ENCODE measurements at regions not wholly inside any gene's neighbourhood (a gene's known extent, or its start where the extent isn't known, plus 50 kb on each side); places are given as distances from the start of the nearest gene placed in this dataset.

- Mint-ChIP-seq H3K27ac (no peak overlapping the region), H3K36me3 (no peaks in the 10 kb centered on the region), H3K9me3 (peaks cover 2% of the 10 kb centered on the region), H3K4me1 (no peaks in the 10 kb centered on the region), H3K4me3 (no peak overlapping the region)
- ATAC-seq (no peak), DNase-seq (ENCODE audit: low spot score in 2 of 2) (no peak)
Measured at GRCh38 chr18:61666876-61667590, 225.8 kb downstream of the RNF152 start.

GRCh38 chr18:61664419-61665084 lies 228.3 kb downstream of the RNF152 start:
- H3K9me3 Mint-ChIP-seq = peaks cover 2% of the 10 kb centered on the region
- H3K36me3 Mint-ChIP-seq = no peaks in the 10 kb centered on the region
- no peaks in the 10 kb centered on the region for H3K4me1 Mint-ChIP-seq
- no peak for DNase-seq (ENCODE audit: low spot score in 2 of 2)
- no peak for ATAC-seq
- no peak overlapping the region for H3K4me3 Mint-ChIP-seq
- no peak overlapping the region for H3K27ac Mint-ChIP-seq

GRCh38 chr18:61662726-61663125 lies 230.1 kb downstream of the RNF152 start:
- no peak overlapping the region for H3K4me3 Mint-ChIP-seq
- ATAC-seq (no peak), DNase-seq (ENCODE audit: low spot score in 2 of 2) (no peak)
- no peak overlapping the region for H3K27ac Mint-ChIP-seq
- H3K36me3 Mint-ChIP-seq = no peaks in the 10 kb centered on the region
- H3K4me1 Mint-ChIP-seq = no peaks in the 10 kb centered on the region
- H3K9me3 Mint-ChIP-seq = peaks cover 2% of the 10 kb centered on the region

- ATAC-seq (no peak), DNase-seq (ENCODE audit: low spot score in 2 of 2) (no peak)
- H3K4me3 Mint-ChIP-seq = no peak overlapping the region
- H3K27ac Mint-ChIP-seq = no peak overlapping the region
- no peaks in the 10 kb centered on the region for H3K36me3 Mint-ChIP-seq
- H3K9me3 Mint-ChIP-seq = peaks cover 2% of the 10 kb centered on the region
- no peaks in the 10 kb centered on the region for H3K4me1 Mint-ChIP-seq
Measured at GRCh38 chr18:61658431-61658830, 234.4 kb downstream of the RNF152 start.

- no peak for ATAC-seq
- H3K36me3 Mint-ChIP-seq = no peaks in the 10 kb centered on the region
- no peak overlapping the region for H3K4me3 Mint-ChIP-seq
- H3K27ac Mint-ChIP-seq = no peak overlapping the region
- DNase-seq (ENCODE audit: low spot score in 2 of 2) = no peak
- no peaks in the 10 kb centered on the region for H3K4me1 Mint-ChIP-seq
- H3K9me3 Mint-ChIP-seq = no peaks in the 10 kb centered on the region
Measured at GRCh38 chr18:61657066-61657732, 235.6 kb downstream of the RNF152 start.

GRCh38 chr18:61655630-61656029 lies 237.2 kb downstream of the RNF152 start:
- H3K27ac Mint-ChIP-seq = no peak overlapping the region
- ATAC-seq (no peak), DNase-seq (ENCODE audit: low spot score in 2 of 2) (no peak)
- no peak overlapping the region for H3K4me3 Mint-ChIP-seq
- H3K9me3 Mint-ChIP-seq = no peaks in the 10 kb centered on the region
- H3K36me3 Mint-ChIP-seq = no peaks in the 10 kb centered on the region
- no peaks in the 10 kb centered on the region for H3K4me1 Mint-ChIP-seq

- H3K27ac Mint-ChIP-seq = no peak overlapping the region
Measured at GRCh38 chr18:61653823-61654551, 238.8 kb downstream of the RNF152 start.

GRCh38 chr18:61651880-61652268 lies 240.9 kb downstream of the RNF152 start:
- no peak overlapping the region for H3K4me3 Mint-ChIP-seq
- H3K4me1 Mint-ChIP-seq = no peaks in the 10 kb centered on the region
- H3K36me3 Mint-ChIP-seq = no peaks in the 10 kb centered on the region
- no peaks in the 10 kb centered on the region for H3K9me3 Mint-ChIP-seq
- DNase-seq (ENCODE audit: low spot score in 2 of 2) (no peak), ATAC-seq (no peak)
- no peak overlapping the region for H3K27ac Mint-ChIP-seq

More at GRCh38 chr18:61653823-61654551, 238.8 kb downstream of the RNF152 start:
- no peak for DNase-seq (ENCODE audit: low spot score in 2 of 2)
- no peaks in the 10 kb centered on the region for H3K4me1 Mint-ChIP-seq
- no peak overlapping the region for H3K4me3 Mint-ChIP-seq
- H3K36me3 Mint-ChIP-seq = no peaks in the 10 kb centered on the region
- H3K9me3 Mint-ChIP-seq = no peaks in the 10 kb centered on the region
- no peak for ATAC-seq

GRCh38 chr18:61651145-61651879 lies 241.5 kb downstream of the RNF152 start:
- no peaks in the 10 kb centered on the region for H3K9me3 Mint-ChIP-seq
- ATAC-seq = no peak
- DNase-seq (ENCODE audit: low spot score in 2 of 2) = no peak
- no peak overlapping the region for H3K27ac Mint-ChIP-seq
- H3K4me3 Mint-ChIP-seq = no peak overlapping the region
- H3K4me1 Mint-ChIP-seq = no peaks in the 10 kb centered on the region
- H3K36me3 Mint-ChIP-seq = no peaks in the 10 kb centered on the region

- no peak for DNase-seq (ENCODE audit: low spot score in 2 of 2)
- Mint-ChIP-seq H3K4me3 (no peak overlapping the region), H3K9me3 (no peaks in the 10 kb centered on the region), H3K4me1 (no peaks in the 10 kb centered on the region), H3K36me3 (no peaks in the 10 kb centered on the region), H3K27ac (no peak overlapping the region)
- ATAC-seq = peak; percentile 48
Measured at GRCh38 chr18:61643884-61644647, 248.7 kb downstream of the RNF152 start.

GRCh38 chr18:61639886-61640285 lies 252.9 kb downstream of the RNF152 start:
- no peaks in the 10 kb centered on the region for H3K36me3 Mint-ChIP-seq
- no peaks in the 10 kb centered on the region for H3K4me1 Mint-ChIP-seq
- ATAC-seq = no peak
- DNase-seq (ENCODE audit: low spot score in 2 of 2) = no peak
- no peak overlapping the region for H3K27ac Mint-ChIP-seq
- no peaks in the 10 kb centered on the region for H3K9me3 Mint-ChIP-seq
- no peak overlapping the region for H3K4me3 Mint-ChIP-seq

- H3K36me3 Mint-ChIP-seq = no peaks in the 10 kb centered on the region
- no peak overlapping the region for H3K4me3 Mint-ChIP-seq
- no peaks in the 10 kb centered on the region for H3K4me1 Mint-ChIP-seq
- no peaks in the 10 kb centered on the region for H3K9me3 Mint-ChIP-seq
- DNase-seq (ENCODE audit: low spot score in 2 of 2) (no peak), ATAC-seq (no peak)
- H3K27ac Mint-ChIP-seq = no peak overlapping the region
Measured at GRCh38 chr18:61637905-61638595, 254.8 kb downstream of the RNF152 start.

- no peak overlapping the region for H3K4me3 Mint-ChIP-seq
- no peak for ATAC-seq
- DNase-seq (ENCODE audit: low spot score in 2 of 2) = no peak
- no peaks in the 10 kb centered on the region for H3K36me3 Mint-ChIP-seq
- no peaks in the 10 kb centered on the region for H3K4me1 Mint-ChIP-seq
- no peak overlapping the region for H3K27ac Mint-ChIP-seq
- no peaks in the 10 kb centered on the region for H3K9me3 Mint-ChIP-seq
Measured at GRCh38 chr18:61637319-61637718, 255.5 kb downstream of the RNF152 start.
